Stimulated activated CD4-positive, alpha-beta T cell treated with anti-CD3 and anti-CD28 coated beads, Interleukin-12 subunit alpha, Interleukin-12 subunit beta, amount 100 ng/mL, for 4 hours (primary cell): ENCODE measurements at regions not wholly inside any gene's neighbourhood (a gene's known extent, or its start where the extent isn't known, plus 50 kb on each side); places are given as distances from the start of the nearest gene placed in this dataset.

Experiments used
- DNase-seq: peaks from one replicate; pipeline ENCODE4 v3.0.0-alpha.2; 2020

GRCh38 chr10:62554632-62555199 lies 180.5 kb downstream of the ZNF365 start:
- DNase-seq, result no peak

GRCh38 chr10:62559481-62560200 lies 185.5 kb downstream of the ZNF365 start:
- DNase-seq, result no peak

GRCh38 chr10:62560201-62560819 lies 186.1 kb downstream of the ZNF365 start:
- DNase-seq, result no peak

GRCh38 chr10:62561151-62561550 lies 187.0 kb downstream of the ZNF365 start:
- no peak for DNase-seq

GRCh38 chr10:62562101-62562500 lies 187.9 kb downstream of the ZNF365 start:
- DNase-seq, result no peak

DNA sequence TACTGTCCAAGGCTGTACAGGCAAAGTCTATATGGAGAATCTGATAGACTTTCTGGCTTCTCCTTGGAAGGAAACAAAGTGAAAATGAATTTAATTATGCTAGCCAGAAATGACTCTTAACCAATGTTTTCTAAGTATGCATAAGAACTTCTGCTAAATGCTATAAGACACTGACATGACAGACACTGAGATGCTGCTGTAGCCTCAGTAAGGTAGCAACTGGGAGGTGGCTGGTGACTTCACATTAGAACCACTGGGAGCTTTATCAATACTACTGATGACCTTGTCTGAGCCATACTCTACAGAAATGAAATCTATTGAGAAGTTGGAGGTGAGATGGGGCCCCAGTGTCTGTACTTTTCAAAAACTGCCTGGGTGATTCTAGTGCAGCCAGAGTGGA lies 188.6 kb downstream of the ZNF365 start:
- DNase-seq, result no peak

GRCh38 chr10:62573929-62574328 lies 199.8 kb downstream of the ZNF365 start:
- no peak for DNase-seq

DNA sequence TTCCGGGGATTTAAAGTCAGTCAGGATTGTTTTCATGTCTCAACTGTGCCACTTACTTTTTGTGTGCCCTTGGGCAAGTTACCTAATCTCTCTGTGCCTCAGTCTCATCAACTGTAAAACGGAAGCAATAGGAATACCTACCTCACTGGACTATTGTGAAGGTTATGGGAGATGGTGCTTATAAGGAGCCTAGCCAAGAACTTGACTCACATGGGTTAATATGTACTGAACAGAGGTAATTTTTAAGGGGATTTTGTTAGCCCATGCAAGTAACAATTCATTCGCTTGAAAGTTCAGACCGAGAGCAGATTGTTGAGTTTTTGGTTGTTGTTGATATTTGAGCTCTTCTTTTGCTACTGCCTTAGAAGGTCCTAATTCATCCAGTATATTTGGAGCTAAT lies 202.9 kb downstream of the ZNF365 start:
- no peak for DNase-seq

DNA sequence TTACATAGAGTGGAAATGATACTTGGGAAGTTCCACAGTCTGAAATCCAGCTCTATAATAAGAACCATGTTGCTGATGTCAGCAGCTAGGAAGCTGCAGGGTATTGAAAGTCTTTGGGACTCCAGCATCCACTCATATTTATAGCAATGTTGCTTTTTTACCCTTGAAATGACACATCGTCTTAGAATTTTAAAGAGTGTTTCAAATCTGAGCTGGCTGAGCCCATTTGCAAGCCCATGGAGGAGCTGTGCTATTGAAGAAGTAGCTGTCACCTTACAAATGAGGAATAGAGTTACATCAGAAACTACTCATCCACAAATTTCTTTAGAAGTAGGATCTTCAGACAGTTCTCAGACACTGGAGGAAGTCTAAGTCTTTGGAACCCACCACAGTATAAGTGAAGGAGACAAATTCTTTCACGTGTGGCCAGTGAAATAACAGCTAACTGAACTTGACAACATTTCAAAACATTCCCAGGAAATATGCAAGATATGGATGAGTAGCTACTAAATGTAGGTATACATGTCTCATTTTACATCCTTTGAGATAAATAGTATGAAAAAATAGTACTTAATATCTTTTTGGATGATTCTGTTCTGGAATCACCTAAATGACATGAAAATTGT lies 203.6 kb downstream of the ZNF365 start:
- no peak for DNase-seq

DNA sequence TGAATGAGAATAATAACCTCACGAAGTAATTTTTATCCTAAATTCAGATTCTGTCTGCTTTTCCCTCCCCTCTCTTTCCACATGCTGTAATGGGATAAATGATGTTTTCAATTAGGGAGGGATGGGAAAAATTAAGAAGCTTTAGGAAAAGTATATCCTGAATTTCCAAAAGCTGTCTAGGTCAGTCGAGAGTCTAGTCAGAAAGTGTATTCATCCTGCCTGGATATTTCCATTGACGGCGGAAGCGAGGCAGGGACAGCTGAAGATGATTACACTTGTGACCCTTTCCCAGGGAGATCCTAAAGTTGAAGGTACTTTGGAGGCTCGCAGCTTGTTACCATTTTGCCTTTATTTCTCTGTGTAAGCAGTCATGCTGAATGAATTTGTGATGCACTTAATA lies 204.1 kb downstream of the ZNF365 start:
- no peak for DNase-seq

DNA sequence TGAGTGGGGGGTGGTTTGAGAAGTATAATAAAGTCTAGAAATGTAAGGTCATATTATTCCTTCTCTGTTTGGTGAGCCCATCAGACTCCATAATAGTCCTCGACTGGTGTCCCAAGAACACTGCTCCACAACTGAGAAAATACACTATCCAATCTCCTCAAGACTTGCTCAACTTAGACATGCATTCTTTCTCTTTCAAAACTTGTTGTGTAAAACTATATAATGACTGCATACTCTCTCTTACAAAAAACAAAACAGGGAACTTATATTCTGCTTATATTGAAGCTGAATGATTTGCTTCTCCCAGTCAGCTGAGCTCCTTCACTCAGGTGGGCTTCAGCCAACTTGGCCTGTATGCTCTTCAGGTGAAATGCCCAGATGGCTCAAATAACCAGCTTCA lies 204.7 kb downstream of the ZNF365 start:
- no peak for DNase-seq

DNA sequence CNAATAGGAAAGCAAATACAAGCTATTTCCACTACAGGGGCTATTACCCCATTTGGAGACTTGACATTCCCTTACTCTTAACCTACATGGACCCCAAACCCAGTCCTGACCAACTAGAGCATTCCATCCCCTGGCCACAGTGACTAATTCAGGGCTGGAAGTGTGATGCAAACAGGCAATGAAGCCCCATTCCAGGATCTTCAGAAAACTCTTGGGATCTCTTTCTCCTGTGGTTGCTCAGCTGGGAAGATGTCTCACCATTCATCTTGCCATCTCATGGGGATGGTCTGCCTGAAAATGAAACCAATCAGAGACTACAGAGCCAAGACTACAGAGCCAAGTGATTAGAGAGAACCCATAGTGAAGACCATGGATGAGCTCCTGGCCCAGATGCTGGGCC lies 206.2 kb downstream of the ZNF365 start:
- DNase-seq, result no peak

- no peak for DNase-seq
Measured at GRCh38 chr10:62581351-62581750, 207.2 kb downstream of the ZNF365 start.

- DNase-seq, result no peak
Measured at GRCh38 chr10:62582101-62582705, 208.0 kb downstream of the ZNF365 start.

DNA sequence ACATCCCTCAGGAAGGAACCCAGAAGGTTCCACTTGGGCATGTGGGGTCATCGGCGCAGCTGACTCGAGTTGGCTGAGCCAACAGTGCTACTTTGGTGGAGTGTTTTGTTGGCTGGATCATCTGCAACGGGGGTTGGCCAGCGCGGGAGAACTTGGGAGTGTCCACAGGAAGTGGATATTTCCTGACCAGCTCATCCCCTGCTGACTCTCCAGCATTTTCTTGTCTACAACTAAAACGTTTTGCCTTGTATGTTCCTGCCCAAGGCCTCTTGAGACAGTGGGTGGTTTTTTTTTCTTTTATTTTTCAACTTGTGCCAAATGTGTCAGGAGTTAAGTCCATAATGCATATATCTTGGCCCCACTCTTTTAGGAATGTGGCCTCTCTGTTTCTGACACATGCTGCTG lies 208.6 kb downstream of the ZNF365 start:
- DNase-seq, result no peak

DNA sequence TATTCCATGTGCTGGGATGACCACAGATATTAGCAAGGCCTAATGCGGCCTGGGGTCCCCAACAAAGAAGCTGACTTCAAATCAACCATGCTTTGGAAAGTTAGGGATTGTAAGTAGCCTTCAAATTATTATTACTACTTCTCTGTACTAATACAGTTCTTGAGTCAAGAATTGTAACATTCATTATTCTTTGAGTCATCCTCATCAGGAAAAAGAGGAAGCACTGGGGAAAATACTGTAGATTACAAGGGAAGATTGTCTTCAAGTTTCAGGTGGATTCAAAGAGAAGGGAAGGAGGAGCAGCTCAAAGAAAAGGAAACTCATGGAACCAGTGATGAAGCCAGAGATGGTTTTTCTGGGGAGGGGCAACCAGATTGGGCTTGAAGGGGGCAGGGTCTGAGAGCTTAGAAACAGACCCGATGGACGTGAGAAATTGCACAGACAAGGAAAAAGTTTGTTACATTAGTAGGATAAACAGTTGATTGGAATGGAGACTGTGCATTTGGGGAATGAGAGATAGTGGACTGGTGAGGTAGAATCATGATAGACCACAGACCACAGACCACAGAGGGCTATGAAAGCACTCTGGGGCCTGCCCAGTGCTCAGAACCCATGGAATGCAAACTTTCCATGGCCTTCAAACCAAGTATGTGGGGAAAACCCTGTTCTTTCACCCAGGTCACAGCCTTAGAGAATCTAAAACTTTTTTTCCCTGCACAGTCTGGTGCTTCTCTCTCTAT lies 209.9 kb downstream of the ZNF365 start:
- DNase-seq, result no peak

DNA sequence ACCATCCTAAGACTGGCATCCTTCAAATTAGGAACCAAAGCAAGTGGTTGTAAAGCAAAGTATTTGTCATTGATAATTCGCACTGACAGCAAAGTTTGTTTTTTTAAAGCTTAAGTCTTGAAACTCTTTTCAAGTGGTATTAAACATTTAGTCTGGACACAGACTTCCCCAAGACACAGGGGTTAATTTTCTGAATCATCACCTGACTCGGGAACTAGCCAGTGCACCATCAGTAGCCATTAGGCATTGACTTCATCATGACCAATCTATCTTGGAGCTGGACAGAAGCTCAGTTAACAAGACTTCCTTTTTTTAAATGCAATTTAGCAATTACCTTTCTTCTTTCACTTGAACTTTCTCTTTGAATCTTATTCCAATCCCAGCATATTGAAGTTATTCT lies 210.6 kb downstream of the ZNF365 start:
- no peak for DNase-seq

- no peak for DNase-seq
Measured at GRCh38 chr10:62585211-62585775, 211.1 kb downstream of the ZNF365 start.

DNA sequence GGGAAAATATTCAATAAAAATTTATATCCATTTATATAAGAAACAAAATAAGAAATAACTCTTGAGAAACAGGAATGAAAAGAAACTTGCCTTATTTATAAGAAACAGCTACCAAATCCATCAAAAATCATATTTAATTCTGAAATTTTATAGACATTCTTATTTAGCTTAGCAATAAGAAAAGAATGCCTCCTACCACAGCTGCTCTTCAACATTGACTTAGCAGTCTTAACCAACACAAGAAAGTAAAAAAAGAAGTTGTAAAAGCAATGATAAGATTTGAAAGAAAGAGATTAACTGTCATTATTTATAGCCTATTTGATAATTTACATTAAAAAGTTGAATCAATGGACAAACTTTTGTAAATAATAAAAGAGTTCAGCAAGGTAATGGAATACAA lies 212.8 kb downstream of the ZNF365 start:
- DNase-seq, result no peak

DNA sequence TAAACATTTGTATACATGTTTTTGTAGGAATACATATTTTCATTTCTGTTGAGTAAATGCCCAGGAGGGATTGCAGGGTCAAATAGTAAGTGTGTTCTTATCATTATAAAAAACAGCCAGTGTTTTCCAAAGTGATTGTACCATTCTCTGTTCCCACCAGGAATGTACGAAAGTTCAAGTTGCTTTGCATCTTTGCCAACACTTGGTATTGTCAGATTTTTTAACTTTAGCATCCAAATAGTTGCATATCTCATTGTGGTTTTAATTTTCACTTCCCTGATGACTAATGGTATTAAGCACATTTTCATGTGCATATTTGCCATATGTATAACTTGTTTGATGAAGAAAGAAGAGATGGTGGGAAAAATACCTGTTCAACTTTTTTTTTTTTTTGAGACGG lies 213.9 kb downstream of the ZNF365 start:
- no peak for DNase-seq

DNA sequence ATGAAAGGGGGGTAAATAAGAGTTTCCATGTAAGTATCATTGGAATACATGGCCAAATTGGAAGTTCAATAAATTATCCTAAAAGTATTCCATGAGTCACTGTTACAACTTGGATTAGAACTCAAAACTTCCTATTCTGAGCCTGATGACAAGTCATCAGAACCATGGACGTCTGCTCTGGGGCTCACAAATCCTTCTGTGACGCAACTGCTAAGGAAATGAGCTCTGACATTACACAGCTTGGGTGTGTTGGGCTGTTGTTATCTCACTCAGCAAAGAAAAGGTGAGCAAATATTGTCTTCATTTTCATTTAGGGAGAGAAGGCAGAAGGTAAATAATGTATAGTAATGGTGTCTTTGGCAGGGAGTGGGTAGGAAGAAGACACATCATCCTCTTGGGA lies 214.8 kb upstream of the ADO start:
- DNase-seq, result no peak

DNA sequence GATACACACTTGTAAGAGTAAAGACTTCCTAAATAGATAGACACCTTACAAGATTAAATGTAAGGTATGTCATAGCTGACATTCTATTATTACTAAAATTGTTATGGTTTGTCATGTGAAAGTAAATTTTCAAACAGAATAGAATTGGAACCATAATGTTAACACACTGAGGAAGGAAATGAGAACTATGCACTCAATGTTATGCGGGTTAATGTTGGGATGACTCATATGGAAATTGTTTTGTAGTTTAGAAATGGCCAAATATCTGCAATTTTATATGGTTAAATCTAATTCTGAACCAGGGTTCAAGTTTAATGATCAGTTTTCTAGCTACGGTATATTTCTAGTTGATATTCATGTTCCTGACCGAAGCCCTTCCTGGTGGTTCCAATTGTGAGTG lies 214.2 kb upstream of the ADO start:
- no peak for DNase-seq

GRCh38 chr10:62594093-62594520 lies 210.4 kb upstream of the ADO start:
- DNase-seq, result peak; percentile 48
